ENCODE measurements at regions not wholly inside any gene's neighbourhood (a gene's known extent, or its start where the extent isn't known, plus 50 kb on each side); places are given as distances from the start of the nearest gene placed in this dataset.

DNA sequence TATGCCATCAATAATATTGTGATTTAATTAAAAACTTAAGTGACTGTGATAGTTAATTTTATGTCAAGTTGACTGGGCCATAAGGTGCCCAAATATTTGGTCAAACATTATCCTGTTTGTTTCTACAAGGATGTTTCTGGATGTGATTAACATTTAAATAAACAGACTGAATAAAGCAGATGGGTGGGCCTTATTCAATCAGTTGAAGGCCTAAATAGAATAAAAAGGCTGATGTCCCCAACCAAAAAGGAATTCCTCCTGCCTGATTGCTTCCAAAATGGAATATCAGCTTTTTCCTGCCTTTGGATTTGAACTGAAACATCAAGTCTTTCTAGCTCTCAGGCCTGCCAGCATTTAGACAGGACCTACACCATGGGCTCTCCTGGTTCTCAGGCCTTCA, 961.7 kb downstream of the NTRK3 start:
- Histone ChIP-seq H3K4me1 (ENCODE audit: insufficient read depth, low read length) (no peaks in the 10 kb centered on the region), H3K27ac (ENCODE audit: low read depth, low read length) (no peak overlapping the region), H3K4me3 (ENCODE audit: low read length) (no peak overlapping the region), H3K36me3 (ENCODE audit: insufficient read depth, low read length) (no peaks in the 10 kb centered on the region), H3K9ac (ENCODE audit: low read depth, low read length) (no peak overlapping the region), H3K9me3 (ENCODE audit: insufficient read depth, low read depth, low read length) (no peaks in the 10 kb centered on the region), H3K27me3 (ENCODE audit: insufficient read depth, low read length) (no peaks in the 10 kb centered on the region)

DNA sequence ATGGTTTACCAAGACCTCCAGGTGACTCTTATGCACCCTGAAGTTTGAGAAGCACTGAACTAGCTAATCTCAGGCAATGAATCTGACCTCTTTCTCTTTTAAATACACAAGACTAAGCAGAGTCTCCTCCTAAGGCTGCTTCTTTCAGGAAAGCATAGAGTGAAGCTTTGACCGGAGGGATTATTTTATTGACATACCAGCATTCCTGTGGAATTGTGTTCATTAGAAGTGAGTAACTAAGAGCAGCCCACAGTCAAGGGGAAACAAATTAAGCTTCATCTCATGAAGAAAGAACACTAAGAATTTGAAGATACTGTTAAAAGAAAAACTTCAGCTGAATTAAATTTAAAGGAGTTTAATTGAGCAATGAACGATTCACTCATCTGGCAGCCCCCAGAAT, 963.5 kb downstream of the NTRK3 start:
- Histone ChIP-seq H3K9ac (ENCODE audit: low read depth, low read length) (no peak overlapping the region), H3K4me3 (ENCODE audit: low read length) (no peak overlapping the region), H3K27ac (ENCODE audit: low read depth, low read length) (no peak overlapping the region), H3K27me3 (ENCODE audit: insufficient read depth, low read length) (no peaks in the 10 kb centered on the region), H3K36me3 (ENCODE audit: insufficient read depth, low read length) (no peaks in the 10 kb centered on the region), H3K4me1 (ENCODE audit: insufficient read depth, low read length) (no peaks in the 10 kb centered on the region), H3K9me3 (ENCODE audit: insufficient read depth, low read depth, low read length) (no peaks in the 10 kb centered on the region)
- WGBS, result 96% methylated on average over 2 of the region's 2 CpGs

DNA sequence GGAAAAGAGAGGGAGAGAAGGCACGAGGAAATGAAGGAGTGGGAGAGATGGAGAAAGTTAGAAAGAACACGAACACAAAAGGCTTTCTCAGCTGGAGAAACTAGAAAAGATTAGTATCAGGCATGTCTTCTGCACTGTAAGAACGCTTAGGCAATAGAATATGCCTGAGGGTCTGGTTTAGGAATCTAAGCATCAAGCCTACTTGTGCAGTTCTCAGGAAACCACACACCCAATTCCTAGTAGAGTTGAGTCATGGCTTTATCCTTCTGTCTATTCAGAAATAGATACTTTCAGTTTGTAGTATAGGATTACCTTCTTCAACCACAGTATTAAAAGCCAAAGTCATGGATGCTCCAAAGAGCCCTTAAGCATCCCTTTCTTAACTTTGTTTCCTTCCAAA, 969.4 kb downstream of the NTRK3 start:
- Histone ChIP-seq H3K4me1 (ENCODE audit: insufficient read depth, low read length) (no peaks in the 10 kb centered on the region), H3K4me3 (ENCODE audit: low read length) (no peak overlapping the region), H3K27me3 (ENCODE audit: insufficient read depth, low read length) (no peaks in the 10 kb centered on the region), H3K9me3 (ENCODE audit: insufficient read depth, low read depth, low read length) (peaks cover 3% of the 10 kb centered on the region), H3K36me3 (ENCODE audit: insufficient read depth, low read length) (no peaks in the 10 kb centered on the region), H3K9ac (ENCODE audit: low read depth, low read length) (no peak overlapping the region), H3K27ac (ENCODE audit: low read depth, low read length) (no peak overlapping the region)
- 79% methylated on average over 3 of the region's 3 CpGs for WGBS

DNA sequence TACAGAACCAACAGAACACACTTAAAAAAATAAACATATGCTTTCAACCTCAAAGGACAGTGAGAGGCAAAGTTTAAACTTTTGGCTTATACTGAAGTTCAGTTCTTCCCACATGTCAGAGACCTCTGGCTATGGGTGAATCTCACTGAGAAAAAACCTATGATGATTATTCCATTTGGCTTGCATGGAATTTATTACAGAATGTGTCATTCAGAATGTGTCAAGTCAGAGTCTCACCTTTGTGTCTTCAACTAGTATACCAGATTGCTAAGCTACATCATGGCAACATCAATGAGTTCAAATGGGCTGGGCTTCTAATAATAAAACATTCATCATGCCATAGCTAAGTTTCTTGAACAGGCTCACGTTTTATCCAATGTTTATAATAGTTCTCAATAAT, 987.0 kb downstream of the NTRK3 start:
- H3K4me3 ChIP-seq (ENCODE audit: low read length), result no peak overlapping the region
- H3K36me3 ChIP-seq (ENCODE audit: insufficient read depth, low read length), result no peaks in the 10 kb centered on the region
- WGBS, result no CpG with 5 or more reads among the region's 1 CpG
- peaks cover 8% of the 10 kb centered on the region; the same call in 1 of the 2 replicates for H3K9me3 ChIP-seq (ENCODE audit: insufficient read depth, low read depth, low read length)
- peaks cover 6% of the 10 kb centered on the region; the same call in 1 of the 2 replicates for H3K4me1 ChIP-seq (ENCODE audit: insufficient read depth, low read length)
- no peak overlapping the region for H3K27ac ChIP-seq (ENCODE audit: low read depth, low read length)
- no peak overlapping the region for H3K9ac ChIP-seq (ENCODE audit: low read depth, low read length)
- H3K27me3 ChIP-seq (ENCODE audit: insufficient read depth, low read length), result no peaks in the 10 kb centered on the region

DNA sequence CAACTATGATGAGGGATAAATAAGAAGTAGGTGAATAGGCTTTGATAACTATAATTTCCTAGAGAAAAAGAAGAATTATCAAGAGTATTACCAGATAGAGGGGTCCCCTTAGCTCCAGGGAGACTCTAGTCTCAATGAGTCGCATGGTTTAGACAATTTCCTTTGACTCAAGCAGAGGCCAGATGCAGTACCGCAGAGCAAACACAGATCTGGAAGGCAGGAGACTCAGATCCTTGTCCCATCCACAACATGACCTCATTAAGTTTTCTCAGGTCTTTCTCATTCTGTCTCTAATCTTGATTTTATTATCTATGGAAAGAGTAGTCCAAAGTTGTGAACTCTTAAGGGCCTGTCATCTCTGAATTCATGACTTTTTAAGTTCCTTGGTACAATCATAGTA, 987.9 kb downstream of the NTRK3 start:
- H3K27ac ChIP-seq (ENCODE audit: low read depth, low read length), result no peak overlapping the region
- 94% methylated on average over 2 of the region's 2 CpGs for WGBS
- H3K27me3 ChIP-seq (ENCODE audit: insufficient read depth, low read length), result no peaks in the 10 kb centered on the region

DNA sequence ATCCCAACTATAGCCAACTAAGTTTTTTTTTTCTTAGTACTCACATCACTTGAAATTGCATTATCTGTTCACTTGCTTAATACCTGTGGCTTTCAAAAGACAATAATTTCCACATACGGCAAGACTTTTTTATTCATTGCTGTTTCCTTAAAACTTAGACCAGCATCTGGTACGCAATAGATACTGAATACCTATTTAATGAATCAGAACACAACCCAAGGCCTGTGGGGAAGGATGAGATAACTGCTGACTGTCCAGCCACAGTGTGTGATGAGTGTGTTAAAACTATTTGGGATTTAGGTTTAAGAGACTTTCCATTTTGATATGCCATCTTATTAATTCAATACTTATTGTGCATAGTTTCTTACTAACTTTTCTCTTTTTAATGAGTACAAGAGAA, 988.7 kb downstream of the NTRK3 start:
- H3K4me1 ChIP-seq (ENCODE audit: insufficient read depth, low read length), result peaks cover 13% of the 10 kb centered on the region; the same call in 1 of the 2 replicates
- no peak overlapping the region for H3K4me3 ChIP-seq (ENCODE audit: low read length)
- WGBS, result 96% methylated on average over 2 of the region's 2 CpGs
- H3K27ac ChIP-seq (ENCODE audit: low read depth, low read length), result no peak overlapping the region
- no peaks in the 10 kb centered on the region for H3K36me3 ChIP-seq (ENCODE audit: insufficient read depth, low read length)
- H3K9me3 ChIP-seq (ENCODE audit: insufficient read depth, low read depth, low read length), result peaks cover 1% of the 10 kb centered on the region; the same call in 1 of the 2 replicates
- H3K9ac ChIP-seq (ENCODE audit: low read depth, low read length), result no peak overlapping the region
- H3K27me3 ChIP-seq (ENCODE audit: insufficient read depth, low read length), result no peaks in the 10 kb centered on the region

More for the DNA sequence above, 987.9 kb downstream of the NTRK3 start:
- H3K9me3 ChIP-seq (ENCODE audit: insufficient read depth, low read depth, low read length), result peaks cover 8% of the 10 kb centered on the region; the same call in 1 of the 2 replicates
- peaks cover 13% of the 10 kb centered on the region; the same call in 1 of the 2 replicates for H3K4me1 ChIP-seq (ENCODE audit: insufficient read depth, low read length)
- H3K36me3 ChIP-seq (ENCODE audit: insufficient read depth, low read length), result no peaks in the 10 kb centered on the region
- H3K9ac ChIP-seq (ENCODE audit: low read depth, low read length), result no peak overlapping the region
- no peak overlapping the region for H3K4me3 ChIP-seq (ENCODE audit: low read length)

DNA sequence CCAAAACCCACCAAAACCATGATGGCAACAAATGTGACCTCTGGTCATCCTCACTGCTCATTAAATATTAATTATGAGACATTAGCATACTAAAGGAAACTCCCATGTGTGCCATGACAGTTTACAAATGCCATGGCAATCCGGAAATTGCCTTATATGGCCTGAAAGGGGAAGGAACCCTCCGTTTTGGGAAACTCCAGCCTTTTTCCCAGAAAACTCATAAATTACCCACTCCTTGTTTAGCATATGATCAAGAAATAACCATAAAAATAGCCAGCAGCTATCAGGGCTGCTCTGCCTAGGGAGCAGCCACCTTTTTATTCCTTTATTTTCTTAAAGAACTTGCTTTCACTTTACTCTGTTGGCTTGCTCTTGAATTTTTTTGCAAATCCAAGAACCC, 992.7 kb downstream of the NTRK3 start:
- Histone ChIP-seq H3K4me3 (ENCODE audit: low read length) (no peak overlapping the region), H3K4me1 (ENCODE audit: insufficient read depth, low read length) (peaks cover 13% of the 10 kb centered on the region; the same call in 1 of the 2 replicates), H3K27me3 (ENCODE audit: insufficient read depth, low read length) (no peaks in the 10 kb centered on the region), H3K9me3 (ENCODE audit: insufficient read depth, low read depth, low read length) (no peaks in the 10 kb centered on the region), H3K36me3 (ENCODE audit: insufficient read depth, low read length) (no peaks in the 10 kb centered on the region), H3K27ac (ENCODE audit: low read depth, low read length) (peak overlapping the region; percentile 50; the same call in 1 of the 2 replicates), H3K9ac (ENCODE audit: low read depth, low read length) (no peak overlapping the region)
- WGBS, result 82% methylated on average over 2 of the region's 2 CpGs

DNA sequence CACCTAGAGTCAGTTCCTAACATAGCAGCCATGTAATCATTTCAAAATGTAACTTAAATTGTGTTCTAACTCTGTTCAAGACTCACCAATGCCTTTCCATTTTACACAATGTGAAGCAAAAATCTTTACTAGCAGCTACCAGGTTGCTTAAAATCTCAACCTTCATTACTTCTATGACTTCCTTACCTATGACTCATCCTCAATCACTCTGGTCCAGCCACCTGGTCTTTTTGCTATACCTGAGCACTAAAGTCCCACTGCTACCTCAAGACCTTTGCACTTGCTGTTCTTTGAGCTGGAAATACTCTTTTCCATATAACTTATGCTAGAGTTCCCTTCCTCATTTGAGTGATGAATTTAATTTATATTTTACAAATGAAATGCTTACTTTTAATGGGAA, 993.2 kb downstream of the NTRK3 start:
- no peaks in the 10 kb centered on the region for H3K27me3 ChIP-seq (ENCODE audit: insufficient read depth, low read length)
- no peaks in the 10 kb centered on the region for H3K9me3 ChIP-seq (ENCODE audit: insufficient read depth, low read depth, low read length)
- peaks cover 13% of the 10 kb centered on the region; the same call in 1 of the 2 replicates for H3K4me1 ChIP-seq (ENCODE audit: insufficient read depth, low read length)
- no peak overlapping the region for H3K27ac ChIP-seq (ENCODE audit: low read depth, low read length)
- H3K4me3 ChIP-seq (ENCODE audit: low read length), result no peak overlapping the region
- H3K9ac ChIP-seq (ENCODE audit: low read depth, low read length), result no peak overlapping the region
- no peaks in the 10 kb centered on the region for H3K36me3 ChIP-seq (ENCODE audit: insufficient read depth, low read length)

DNA sequence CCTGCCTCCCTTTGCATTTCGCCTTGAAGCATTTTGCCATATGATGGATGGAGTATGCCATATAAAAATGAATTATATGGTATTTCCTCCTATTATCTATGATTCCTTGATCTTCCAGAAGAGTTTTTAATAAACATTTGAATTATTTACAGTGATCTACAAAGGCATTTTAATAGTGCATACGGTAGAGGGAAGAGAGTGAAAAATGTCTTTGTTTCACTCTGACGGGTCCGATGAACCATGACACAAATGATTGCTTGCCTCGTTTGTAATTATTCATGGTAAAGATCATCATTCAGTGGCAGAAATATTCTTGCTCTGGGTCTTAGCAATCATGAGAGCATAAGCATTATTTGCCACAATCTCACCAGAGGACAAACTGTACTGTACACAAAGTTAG, 1010.9 kb downstream of the NTRK3 start:
- Histone ChIP-seq H3K4me3 (ENCODE audit: low read length) (no peak overlapping the region), H3K9ac (ENCODE audit: low read depth, low read length) (no peak overlapping the region), H3K9me3 (ENCODE audit: insufficient read depth, low read depth, low read length) (no peaks in the 10 kb centered on the region), H3K27me3 (ENCODE audit: insufficient read depth, low read length) (no peaks in the 10 kb centered on the region), H3K4me1 (ENCODE audit: insufficient read depth, low read length) (no peaks in the 10 kb centered on the region), H3K27ac (ENCODE audit: low read depth, low read length) (no peak overlapping the region), H3K36me3 (ENCODE audit: insufficient read depth, low read length) (no peaks in the 10 kb centered on the region)
- WGBS, result 95% methylated on average over 4 of the region's 5 CpGs

DNA sequence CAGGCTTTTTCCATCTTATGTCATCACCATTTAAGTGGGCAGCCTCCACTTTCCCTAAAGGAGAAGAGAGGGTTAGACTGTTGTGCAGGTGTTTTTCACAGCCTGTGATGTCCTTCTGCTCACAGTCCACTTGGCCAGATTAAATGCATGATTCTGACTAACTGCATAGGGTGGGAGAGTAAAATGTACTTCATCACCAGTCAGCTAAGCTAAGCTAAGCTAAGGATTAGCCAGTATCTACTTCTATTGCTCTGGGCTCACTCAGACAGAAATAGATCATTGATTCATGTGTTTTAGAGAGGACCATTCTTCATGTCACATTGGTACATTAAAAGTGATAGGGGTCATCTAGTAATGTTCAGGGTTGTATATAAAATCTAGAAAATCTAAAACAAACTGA, 1013.1 kb downstream of the NTRK3 start:
- no peaks in the 10 kb centered on the region for H3K36me3 ChIP-seq (ENCODE audit: insufficient read depth, low read length)
- H3K9me3 ChIP-seq (ENCODE audit: insufficient read depth, low read depth, low read length), result no peaks in the 10 kb centered on the region
- no peaks in the 10 kb centered on the region for H3K4me1 ChIP-seq (ENCODE audit: insufficient read depth, low read length)
- no peak overlapping the region for H3K4me3 ChIP-seq (ENCODE audit: low read length)
- no peak overlapping the region for H3K27ac ChIP-seq (ENCODE audit: low read depth, low read length)
- no peaks in the 10 kb centered on the region for H3K27me3 ChIP-seq (ENCODE audit: insufficient read depth, low read length)
- H3K9ac ChIP-seq (ENCODE audit: low read depth, low read length), result no peak overlapping the region

DNA sequence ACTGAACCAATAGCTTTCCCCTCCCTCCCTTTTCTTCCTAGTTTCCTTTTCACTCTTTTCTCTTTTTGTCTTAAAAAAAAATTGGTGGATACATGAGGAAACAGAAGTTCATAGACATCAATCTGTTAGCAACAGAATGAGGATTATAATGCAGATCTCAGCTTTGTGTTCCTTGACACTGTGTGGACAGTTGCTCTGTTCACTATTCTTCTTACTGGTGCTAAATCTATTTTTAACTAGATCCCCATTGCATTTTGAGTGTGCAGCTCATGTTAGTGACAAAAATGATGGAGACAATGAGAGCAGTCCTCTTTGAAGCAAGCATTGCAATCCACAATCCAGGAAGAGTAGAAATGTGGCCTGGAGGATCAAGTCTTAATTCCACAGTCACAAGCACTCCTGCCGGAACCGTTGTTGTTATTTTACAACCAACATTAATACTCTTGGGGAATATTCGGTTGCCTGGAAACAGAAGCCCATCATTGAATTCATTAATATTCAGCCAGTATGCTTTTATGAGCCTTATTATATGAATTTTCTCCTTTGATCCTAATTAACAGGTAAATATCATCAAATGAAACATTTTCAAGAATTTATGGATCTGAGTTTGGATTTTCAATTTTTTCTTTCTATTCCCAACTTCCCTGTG, 1016.8 kb downstream of the NTRK3 start:
- Histone ChIP-seq H3K9me3 (ENCODE audit: insufficient read depth, low read depth, low read length) (no peaks in the 10 kb centered on the region), H3K36me3 (ENCODE audit: insufficient read depth, low read length) (no peaks in the 10 kb centered on the region), H3K4me1 (ENCODE audit: insufficient read depth, low read length) (no peaks in the 10 kb centered on the region), H3K4me3 (ENCODE audit: low read length) (no peak overlapping the region), H3K27ac (ENCODE audit: low read depth, low read length) (no peak overlapping the region), H3K9ac (ENCODE audit: low read depth, low read length) (no peak overlapping the region), H3K27me3 (ENCODE audit: insufficient read depth, low read length) (no peaks in the 10 kb centered on the region)
- 100% methylated on average over 3 of the region's 3 CpGs for WGBS

All from HUES64 (cell line).